UCSD-AML1 (cell line): ENCODE measurements at regions not wholly inside any gene's neighbourhood (a gene's known extent, or its start where the extent isn't known, plus 50 kb on each side); places are given as distances from the start of the nearest gene placed in this dataset.

ENCODE experiments used
- DNase-seq: peaks from one replicate; lab custom pipeline; 2025; ENCODE audit not compliant: unreplicated experiment; lab: John Stamatoyannopoulos, UW

GRCh38 chr10:44326474-44327030 is 58.3 kb downstream of the CXCL12 start:
- no peak for DNase-seq

GRCh38 chr10:44325596-44326307 is 59.1 kb downstream of the CXCL12 start:
- DNase-seq = no peak

DNA sequence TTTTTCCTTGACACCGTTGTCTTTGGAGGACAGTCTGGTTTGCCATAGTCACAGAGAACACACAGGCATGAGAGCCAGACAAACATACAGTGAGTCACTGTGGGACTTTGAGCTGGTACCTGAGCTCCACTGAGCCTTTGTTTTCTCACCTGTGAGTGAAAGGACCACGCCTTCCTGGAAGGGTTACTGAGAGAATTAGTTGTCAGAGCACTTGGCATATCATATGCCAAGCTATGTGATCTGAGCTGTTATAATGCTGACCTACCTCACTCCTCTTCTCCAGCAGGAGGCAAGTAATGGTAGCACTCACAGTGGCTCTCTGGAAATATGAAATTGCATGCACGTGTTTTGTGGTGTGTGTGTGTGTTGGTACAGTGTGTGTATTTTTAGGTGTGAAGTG is 59.7 kb downstream of the CXCL12 start:
- no peak for DNase-seq

- DNase-seq = no peak
These were observed 61.1 kb downstream of the CXCL12 start for GRCh38 chr10:44323838-44324237.

GRCh38 chr10:44322137-44322536 is 62.8 kb downstream of the CXCL12 start:
- DNase-seq = no peak

DNA sequence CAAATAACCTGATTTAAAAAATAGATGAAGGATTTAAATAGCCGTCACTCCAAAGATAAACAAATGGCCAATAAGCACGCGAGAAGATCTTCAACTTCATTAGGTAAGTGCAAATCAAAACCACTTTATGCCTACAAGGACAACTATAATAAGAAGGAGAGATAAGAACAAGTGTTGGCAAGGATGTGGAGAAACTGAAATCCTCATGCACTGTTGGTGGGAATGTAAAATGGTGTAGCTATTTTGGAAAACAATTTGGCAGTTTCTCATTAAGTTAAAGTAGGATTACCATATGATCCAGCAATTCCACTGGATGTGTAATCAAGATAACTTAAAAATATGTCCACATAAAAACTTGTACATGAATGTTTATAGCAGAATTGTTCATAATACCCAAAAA is 64.1 kb downstream of the CXCL12 start:
- no peak for DNase-seq

GRCh38 chr10:44317856-44318255 is 67.0 kb downstream of the CXCL12 start:
- DNase-seq = no peak

DNA sequence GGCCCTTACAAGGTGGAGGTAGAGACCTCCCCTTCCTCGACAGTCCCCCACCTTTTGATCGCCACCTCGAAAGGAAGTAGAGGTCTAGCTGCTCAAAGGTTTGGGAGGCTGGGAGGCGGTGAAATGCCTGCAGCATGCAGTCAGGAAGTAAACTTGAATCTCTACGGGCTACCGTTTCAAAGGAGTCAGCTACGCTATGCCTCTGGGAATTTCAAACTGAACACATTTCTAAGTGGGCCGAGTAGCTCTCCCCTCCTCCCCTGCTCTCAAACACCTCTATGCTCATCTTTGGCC is 68.0 kb downstream of the CXCL12 start:
- DNase-seq = no peak

- no peak for DNase-seq
These were observed 68.5 kb downstream of the CXCL12 start for GRCh38 chr10:44316187-44316921.

DNA sequence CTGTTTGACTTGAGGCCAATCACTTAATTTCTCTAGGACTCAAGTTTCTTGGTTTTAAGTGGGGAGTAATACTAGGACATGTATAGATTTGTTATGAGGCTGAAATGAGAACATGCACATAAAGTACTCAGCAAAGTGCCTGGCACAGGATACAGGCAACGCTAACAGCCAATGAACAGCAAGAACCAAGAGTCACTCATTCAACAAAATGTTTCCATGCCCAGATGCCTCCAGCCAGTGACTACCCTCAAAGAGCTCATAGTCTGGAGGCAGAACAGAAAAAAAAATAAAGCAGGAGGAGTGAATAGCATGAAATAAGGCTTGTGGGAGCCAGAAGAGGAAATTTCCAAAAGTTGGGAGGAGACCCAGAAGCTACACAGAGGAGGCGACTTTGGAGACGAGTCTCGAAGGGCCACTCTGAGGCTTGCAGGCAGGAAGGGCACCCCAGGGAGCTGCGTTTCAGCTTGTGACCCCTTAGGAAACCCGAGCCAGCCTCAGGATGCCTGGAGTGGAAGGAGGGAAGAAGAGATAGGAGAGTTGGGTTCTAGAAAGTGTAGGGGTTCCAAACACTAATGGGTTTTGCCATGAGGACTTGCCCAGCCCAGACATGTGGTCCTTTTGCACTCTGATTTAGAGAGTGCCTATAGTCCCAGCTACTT is 70.0 kb downstream of the CXCL12 start:
- DNase-seq = no peak

- DNase-seq = no peak
These were observed 71.1 kb downstream of the CXCL12 start for GRCh38 chr10:44313761-44314165.

- DNase-seq = no peak
These were observed 72.5 kb downstream of the CXCL12 start for GRCh38 chr10:44312401-44312800.

DNA sequence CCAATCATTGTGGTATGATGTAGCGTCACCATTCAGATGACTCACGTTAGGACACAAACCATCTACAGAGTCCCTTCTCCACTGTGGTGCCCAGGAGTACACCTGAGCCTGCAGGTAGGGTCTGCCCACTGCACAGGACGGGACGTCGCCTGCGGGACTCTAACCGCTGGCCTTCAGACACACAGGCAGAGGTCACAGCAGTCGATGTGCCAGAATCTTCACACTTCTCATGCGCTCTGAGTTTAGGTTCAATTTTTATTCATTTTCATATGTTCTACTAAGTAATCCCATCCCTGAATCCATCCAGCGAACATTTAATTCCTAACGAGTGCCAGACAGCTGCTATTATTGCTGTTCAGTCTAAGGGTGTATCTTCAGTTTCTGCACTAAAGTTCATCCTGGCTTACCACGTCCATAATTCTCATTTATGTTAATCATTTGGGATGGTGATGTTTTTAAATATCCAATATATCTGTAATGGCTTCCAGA is 73.3 kb downstream of the CXCL12 start:
- no peak for DNase-seq

GRCh38 chr10:44310762-44311562 is 73.9 kb downstream of the CXCL12 start:
- DNase-seq = peak; percentile 51

DNA sequence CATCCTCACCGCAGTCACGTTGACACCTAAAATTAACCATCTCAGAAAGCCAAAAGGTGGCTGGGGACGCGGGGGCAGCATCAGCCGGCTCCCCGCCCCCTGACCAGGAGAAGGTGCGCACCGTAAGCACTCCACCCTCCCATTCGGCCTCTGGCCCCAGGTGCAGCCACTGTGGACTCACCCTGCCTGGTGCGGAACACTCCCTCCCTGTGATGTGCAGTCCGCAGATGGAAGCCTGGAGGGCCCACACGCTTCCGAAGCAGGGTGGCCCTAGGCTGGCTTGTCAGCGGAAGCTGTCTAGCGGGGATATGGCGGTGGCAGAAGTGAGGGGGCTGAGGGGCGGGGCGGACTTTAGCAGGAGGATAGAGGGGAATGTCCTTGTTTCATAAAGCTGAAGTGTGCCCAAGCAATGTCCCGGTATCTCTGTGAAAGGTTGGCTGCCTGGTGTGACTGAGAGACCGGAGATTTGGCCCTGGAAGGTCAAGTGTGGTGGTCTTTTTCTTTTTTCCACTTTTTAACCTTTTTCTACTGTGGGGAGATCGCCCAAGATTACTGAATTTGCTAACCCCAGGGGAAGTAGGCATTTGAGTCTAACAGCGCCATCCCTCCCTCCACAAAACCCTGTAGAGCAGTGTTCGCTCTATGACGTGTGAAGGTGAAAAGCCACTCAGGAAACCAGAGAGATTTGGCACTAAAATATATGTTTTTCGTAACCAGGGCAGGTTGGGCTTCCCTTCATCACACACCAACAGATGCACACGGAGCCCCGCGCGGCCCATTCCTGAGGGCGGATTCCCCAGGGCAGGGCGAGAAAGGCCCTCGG is 74.7 kb downstream of the CXCL12 start:
- DNase-seq = no peak

- DNase-seq = no peak
These were observed 75.5 kb downstream of the CXCL12 start for GRCh38 chr10:44309361-44309760.

DNA sequence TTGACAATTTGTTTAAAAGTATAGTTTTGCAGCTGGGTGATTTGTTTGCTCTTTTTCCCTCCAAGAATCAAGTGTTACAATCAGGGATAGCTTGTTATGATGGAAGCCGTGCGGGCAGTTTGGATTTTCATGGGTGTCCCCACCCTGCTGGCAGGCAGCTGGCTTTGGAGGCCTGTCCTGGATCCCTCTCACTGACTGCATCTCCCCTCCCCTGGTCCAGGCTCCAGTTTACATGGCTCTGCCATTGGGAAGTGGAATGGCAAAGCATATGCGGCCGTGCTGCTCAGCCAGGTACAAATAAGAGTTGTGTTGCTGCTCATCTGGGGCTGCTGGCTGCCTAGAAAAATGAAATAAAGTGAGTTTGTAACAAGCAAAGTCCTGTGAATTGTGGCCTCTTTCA is 76.0 kb downstream of the CXCL12 start:
- no peak for DNase-seq

GRCh38 chr10:44307691-44308090 is 77.2 kb downstream of the CXCL12 start:
- no peak for DNase-seq

DNA sequence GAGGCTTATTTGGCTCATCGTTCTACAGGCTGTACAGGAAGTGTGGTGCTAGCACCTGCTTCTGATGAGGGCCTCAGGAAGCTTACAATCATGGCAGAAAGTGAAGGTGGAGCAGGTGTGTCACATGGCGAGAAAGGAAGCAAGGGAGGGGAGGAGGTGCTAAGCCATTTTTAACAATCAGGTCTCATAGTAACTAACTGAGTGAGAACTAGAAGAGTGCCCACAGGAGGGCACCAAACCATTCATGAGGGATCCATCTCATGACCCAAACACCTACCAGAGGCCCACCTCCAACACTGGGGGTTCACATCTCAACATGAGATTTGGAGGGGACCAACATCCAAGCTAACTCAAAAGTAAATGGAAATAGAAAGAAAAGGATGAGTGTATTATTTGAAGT is 78.1 kb downstream of the CXCL12 start:
- no peak for DNase-seq

DNA sequence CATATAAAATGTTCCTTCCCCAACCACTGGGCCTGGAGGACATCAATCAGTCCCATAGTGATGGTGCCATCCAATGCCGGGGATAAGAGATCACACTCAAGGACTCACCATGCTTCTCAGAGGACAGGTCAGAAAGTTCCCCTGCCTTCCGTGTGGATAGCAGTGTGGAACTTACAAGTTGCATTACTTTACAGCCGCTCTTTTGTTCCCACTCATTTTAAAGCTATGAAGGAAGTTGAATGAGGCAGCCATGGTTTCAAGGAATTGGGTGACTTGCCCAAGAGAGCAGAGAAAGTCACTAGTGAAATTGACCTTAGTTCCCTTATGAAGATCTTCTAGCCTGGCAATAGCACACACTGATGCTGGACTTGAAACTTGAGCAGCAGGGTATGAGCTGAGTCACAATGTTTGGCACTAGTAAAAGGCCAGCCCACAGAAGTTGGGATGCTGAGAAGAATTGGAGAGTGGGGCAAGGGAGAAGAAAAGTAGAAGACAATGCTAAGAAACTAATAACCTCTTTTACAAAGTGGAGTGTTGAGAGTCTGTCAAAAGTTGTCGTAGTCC is 78.7 kb downstream of the CXCL12 start:
- DNase-seq = no peak
